ENCODE measurements at regions not wholly inside any gene's neighbourhood (a gene's known extent, or its start where the extent isn't known, plus 50 kb on each side); places are given as distances from the start of the nearest gene placed in this dataset.

DNA sequence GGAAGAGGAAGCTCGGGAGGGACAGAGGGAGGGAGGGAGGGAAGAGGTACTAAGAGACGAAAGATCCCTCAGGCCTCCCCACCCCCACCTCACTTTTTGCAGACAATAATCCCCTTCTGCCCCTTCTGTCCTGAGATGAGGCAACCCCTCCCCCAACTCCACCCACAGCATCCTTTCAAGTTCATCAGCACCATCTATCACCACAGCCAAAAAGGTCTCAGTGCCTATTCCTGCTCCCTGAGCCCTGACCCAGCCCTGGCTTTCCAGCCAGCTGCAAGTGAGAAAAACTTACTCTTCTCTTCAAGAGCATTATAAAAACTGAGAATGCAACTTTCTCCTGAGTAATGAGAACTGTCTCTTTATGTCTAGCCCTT is 133.2 kb upstream of the LRFN2 start:
- peak overlapping the region; percentile 91 to 97 (median 93) for H3K27ac Mint-ChIP-seq
- peak overlapping the region in 1 of 3 experiments; percentile 67 for H3K4me3 Mint-ChIP-seq
- no peaks in the 10 kb centered on the region for H3K9me3 Mint-ChIP-seq
- peaks cover 6% of the 10 kb centered on the region for H3K27me3 Mint-ChIP-seq (ENCODE audit: low read depth)
- no peaks in the 10 kb centered on the region for H3K36me3 Mint-ChIP-seq (ENCODE audit: low read depth)
- peaks cover 64% of the 10 kb centered on the region for H3K4me1 Mint-ChIP-seq
- TF ChIP-seq CTCF (IDR thresholded peaks at IDR 0.05; ENCODE audit: unreplicated experiment in 3 of 3): no peak

DNA sequence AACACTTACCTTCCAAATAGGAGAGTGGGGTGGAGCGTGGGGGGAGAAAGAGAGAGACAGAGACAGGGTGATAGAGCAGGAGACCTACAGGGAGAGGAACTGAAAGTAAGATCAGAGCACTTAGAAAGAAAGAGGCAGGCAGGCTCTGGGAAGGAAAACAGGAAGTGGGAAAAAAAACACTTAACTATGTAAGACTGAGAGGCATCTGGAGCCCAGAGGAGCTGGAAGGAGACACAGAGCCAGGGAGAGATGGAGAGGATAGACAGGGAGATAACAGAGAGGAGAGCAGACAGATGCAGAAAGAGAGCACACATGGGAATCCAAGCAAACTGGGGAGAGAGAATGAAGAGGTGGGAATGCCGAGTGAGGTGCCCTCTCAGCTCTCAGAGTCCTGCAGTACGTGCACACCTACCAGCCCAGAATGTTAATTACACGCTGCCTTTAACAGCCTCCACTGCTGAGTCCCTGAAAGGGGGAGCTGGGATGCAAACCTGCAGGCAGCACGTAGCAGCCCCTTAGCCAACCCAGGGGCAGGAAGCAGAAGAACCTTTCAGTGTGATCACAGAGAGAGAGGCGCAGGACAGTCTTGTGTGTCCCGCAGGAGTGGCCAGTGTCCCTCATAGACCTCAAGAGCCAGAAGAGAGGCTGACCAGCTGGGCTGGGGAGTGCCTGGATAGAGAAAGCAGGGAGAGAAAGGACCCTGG is 132.7 kb upstream of the LRFN2 start:
- Mint-ChIP-seq H3K4me1 (peaks cover 68% of the 10 kb centered on the region), H3K4me3 (peak overlapping the region; percentile 17 to 34 (median 22)), H3K27me3 (ENCODE audit: low read depth) (peaks cover 9% of the 10 kb centered on the region), H3K36me3 (ENCODE audit: low read depth) (no peaks in the 10 kb centered on the region), H3K9me3 (no peaks in the 10 kb centered on the region), H3K27ac (peak overlapping the region; percentile 91 to 97 (median 93))
- TF ChIP-seq CTCF (IDR thresholded peaks at IDR 0.05; ENCODE audit: unreplicated experiment in 3 of 3): no peak

- Mint-ChIP-seq H3K27me3 (ENCODE audit: low read depth) (peaks cover 16% of the 10 kb centered on the region), H3K4me3 (no peak overlapping the region), H3K27ac (peak overlapping the region in 2 of 3 experiments; percentile 93 to 97), H3K9me3 (no peaks in the 10 kb centered on the region), H3K4me1 (peaks cover 60% of the 10 kb centered on the region), H3K36me3 (ENCODE audit: low read depth) (no peaks in the 10 kb centered on the region)
- no peak for TF ChIP-seq CTCF (IDR thresholded peaks at IDR 0.05; ENCODE audit: unreplicated experiment in 3 of 3)
Measured at GRCh38 chr6:40718401-40718800, 131.2 kb upstream of the LRFN2 start.

DNA sequence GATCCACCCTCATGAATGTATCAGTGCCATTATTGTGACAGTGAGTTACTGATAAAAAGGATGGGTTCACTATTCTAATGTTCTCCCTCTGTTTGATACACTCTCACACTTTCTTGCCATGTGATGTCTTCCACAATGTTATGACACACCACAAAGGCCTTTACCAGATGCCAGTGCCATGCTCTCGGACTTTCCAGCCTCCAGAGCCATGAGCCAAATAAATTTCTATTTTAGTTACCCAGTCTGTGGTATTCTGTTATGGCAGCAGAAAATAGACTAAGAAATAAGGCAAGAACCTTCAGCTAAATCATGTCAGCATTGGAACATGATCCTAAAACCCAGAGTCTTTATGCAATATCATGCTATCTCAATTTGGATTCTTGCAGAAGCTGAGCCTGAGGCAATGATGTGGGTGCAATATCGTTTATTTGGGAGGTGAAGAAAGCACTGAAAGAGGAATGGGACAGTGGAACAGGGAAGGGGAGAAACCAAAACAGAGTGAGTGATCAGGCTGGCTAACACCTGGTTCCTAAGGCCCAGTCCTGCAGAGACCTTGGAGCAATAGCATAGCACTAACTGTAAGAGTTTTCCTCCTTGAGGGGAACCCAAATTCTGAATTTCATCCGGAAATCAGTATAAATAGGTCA is 130.4 kb upstream of the LRFN2 start:
- H3K4me3 Mint-ChIP-seq: no peak overlapping the region
- peak overlapping the region in 2 of 3 experiments; percentile 14 to 43 for H3K27ac Mint-ChIP-seq
- TF ChIP-seq CTCF (IDR thresholded peaks at IDR 0.05; ENCODE audit: unreplicated experiment in 3 of 3): no peak
- no peaks in the 10 kb centered on the region for H3K36me3 Mint-ChIP-seq (ENCODE audit: low read depth)
- H3K4me1 Mint-ChIP-seq: peaks cover 54% of the 10 kb centered on the region
- peaks cover 23% of the 10 kb centered on the region for H3K27me3 Mint-ChIP-seq (ENCODE audit: low read depth)
- H3K9me3 Mint-ChIP-seq: no peaks in the 10 kb centered on the region

- no peaks in the 10 kb centered on the region for H3K36me3 Mint-ChIP-seq (ENCODE audit: low read depth)
- H3K4me3 Mint-ChIP-seq: no peak overlapping the region
- peaks cover 31% of the 10 kb centered on the region for H3K27me3 Mint-ChIP-seq (ENCODE audit: low read depth)
- H3K27ac Mint-ChIP-seq: peak overlapping the region in 2 of 3 experiments; percentile 48 to 50
- no peak for TF ChIP-seq CTCF (IDR thresholded peaks at IDR 0.05; ENCODE audit: unreplicated experiment in 3 of 3)
- H3K4me1 Mint-ChIP-seq: peaks cover 36% of the 10 kb centered on the region
- peaks cover under 1% of the 10 kb centered on the region for H3K9me3 Mint-ChIP-seq
Measured at GRCh38 chr6:40715570-40716403, 128.6 kb upstream of the LRFN2 start.
